HepG2 (cell line): ENCODE measurements at regions not wholly inside any gene's neighbourhood (a gene's known extent, or its start where the extent isn't known, plus 50 kb on each side); places are given as distances from the start of the nearest gene placed in this dataset.

Source experiments
- ATAC-seq: fragments of 200-7000 bp; cut with Tn5 transposase; 3 replicates; pipeline ENCODE4 v1.9.1; 2020; ENCODE audit warnings: mild to moderate bottlenecking, moderate library complexity
- BruUV-seq: library from RNA; stranded (reverse); fragments of 400-500 nt; replicated peaks from 2 replicates; lab custom pipeline; 2021; lab: Mats Ljungman, UMichigan
- CTCF ChIA-PET: fragments of 300-600 bp; formaldehyde crosslinking; extraction: SDS; loops from one replicate; lab custom pipeline; 2021; ENCODE audit warnings: low total read pairs, inconsistent platforms, low intra/inter-chr PET ratio; lab: Yijun Ruan, JAX
- POLR2A ChIA-PET: fragments of 350-600 bp; sonication (Branson Sonifier 250); formaldehyde crosslinking; loops from one replicate; lab custom pipeline; 2020; ENCODE audit warnings: antibody characterized with exemption, inconsistent platforms; lab: Yijun Ruan, JAX
- DNase-seq: peaks from one replicate; pipeline ENCODE4 v3.0.0-alpha.2; 2015; ENCODE audit warnings: low spot score
- FAIRE-seq: peaks from 3 replicates; lab custom pipeline; 2011; peaks lifted over from hg19 to GRCh38; lab: Jason Lieb, UNC
- H2AFZ ChIP-seq: one replicate; pipeline ENCODE4 v1.6.1; 2011; ENCODE audit warnings: low read length, inconsistent platforms
- H3K27ac ChIP-seq: fragments of 300-600 bp; 3 replicates; pipeline ENCODE4 v1.8.0; 2011; ENCODE audit warnings: mixed run types, mild to moderate bottlenecking, mixed read lengths, low read length, inconsistent platforms; ENCODE audit not compliant: insufficient read depth; ENCODE audit errors: extremely low read length
- H3K27me3 ChIP-seq, 2 experiments: fragments of 200-600 bp in 1 of 2; 2 replicates in 1 of 2; 3 replicates in 1 of 2; pipeline versions ENCODE4 v1.6.0 to v1.8.0; 2011; ENCODE audit warnings: low read length in 2 of 2, mild to moderate bottlenecking in 2 of 2, moderate library complexity in 2 of 2, inconsistent platforms in 1 of 2; ENCODE audit not compliant: insufficient read depth in 2 of 2, control insufficient read depth in 1 of 2
- H3K36me3 ChIP-seq, 2 experiments: fragments of 200-600 bp in 1 of 2; replicated peaks in 1 of 2; 2 replicates in 1 of 2; 3 replicates in 1 of 2; pipeline versions ENCODE4 v1.5.1 to v1.8.0; 2011; ENCODE audit warnings: low read length in 2 of 2, inconsistent platforms in 1 of 2; ENCODE audit not compliant: insufficient read depth in 2 of 2, control insufficient read depth in 1 of 2
- H3K4me1 ChIP-seq: 2 replicates; pipeline ENCODE4 v1.5.1; 2012; ENCODE audit warnings: low read length, inconsistent platforms; ENCODE audit not compliant: insufficient read depth
- H3K4me2 ChIP-seq: 2 replicates; pipeline ENCODE4 v1.6.0; 2011; ENCODE audit warnings: low read depth, low read length, inconsistent platforms
- H3K4me3 ChIP-seq, 3 experiments: fragments of 200-600 bp in 1 of 3; sonication (generic), shearing (Covaris generic) in 1 of 3; replicated peaks in 1 of 3; 2 replicates each; pipeline ENCODE4 v1.5.1; 2011 to 2016; ENCODE audit warnings: low read length in 3 of 3, inconsistent platforms in 2 of 3, low read depth in 2 of 3, mild to moderate bottlenecking in 2 of 3, control low read depth in 1 of 3, mixed read lengths in 1 of 3; ENCODE audit not compliant: insufficient read depth in 1 of 3
- H3K79me2 ChIP-seq: one replicate; pipeline ENCODE4 v1.6.1; 2011; ENCODE audit warnings: low read length, inconsistent platforms; ENCODE audit not compliant: insufficient read depth
- H3K9ac ChIP-seq: 2 replicates; pipeline ENCODE4 v1.6.0; 2011; ENCODE audit warnings: mild to moderate bottlenecking, low read depth, low read length, inconsistent platforms; ENCODE audit not compliant: insufficient read depth
- H3K9me3 ChIP-seq: 2 replicates; pipeline ENCODE4 v1.5.1; 2012; ENCODE audit warnings: mild to moderate bottlenecking, low read length
- H4K20me1 ChIP-seq: 2 replicates; pipeline ENCODE4 v1.6.0; 2011; ENCODE audit warnings: inconsistent platforms, mild to moderate bottlenecking, low read length, moderate library complexity; ENCODE audit not compliant: insufficient read depth
- ATF1 ChIP-seq: IDR thresholded peaks from 2 replicates; pipeline ENCODE4 v1.6.1; 2016; ENCODE audit warnings: mild to moderate bottlenecking, control low read depth
- HCFC1 ChIP-seq: fragments of 150-350 bp; IDR thresholded peaks from 2 replicates; pipeline ENCODE4 v1.6.1; 2014; ENCODE audit warnings: low read depth, low read length
- ZNF543 ChIP-seq: sonication (generic); formaldehyde crosslinking; IDR thresholded peaks from 2 replicates; pipeline ENCODE4 v1.4.0; 2020; ENCODE audit warnings: mild to moderate bottlenecking, missing genetic modification reagents
- WGBS: methylation state at CpG from one replicate; pipeline ENCODE4 v1.1.6; 2017; ENCODE audit warnings: low lambda C conversion rate; 5-methylcytosine and 5-hydroxymethylcytosine counted together
- in situ Hi-C: cut with HindIII; loops from 2 replicates; pipeline ENCODE4 v1.10.0; 2017; ENCODE audit warnings: low pct_unique_long_range_greater_than_20kb; ENCODE audit not compliant: extremely low pct_ligation_motif_present
- intact Hi-C: fragments of 100-400 bp; cut with micrococcal nuclease; formaldehyde crosslinking; loops from one replicate; pipeline ENCODE4 v1.10.0; 2022; ENCODE audit not compliant: unreplicated experiment
- TF ChIP-seq, protein P1 (sequence below): sonication (generic); formaldehyde crosslinking; conservative IDR thresholded peaks from 2 replicates; pipeline ENCODE4 v1.8.1; 2023; ENCODE audit warnings: missing genetic modification reagents
- TF ChIP-seq, protein P2 (sequence below): sonication (generic); formaldehyde crosslinking; IDR thresholded peaks from 2 replicates; pipeline ENCODE4 v1.4.0; 2020; ENCODE audit warnings: mild to moderate bottlenecking, missing genetic modification reagents

- H3K4me1 ChIP-seq = peaks cover 15% of the 10 kb centered on the region
- no TSS peak for BruUV-seq
- intact Hi-C loops = no loop called here
Observed at GRCh38 chr9:1201901-1202300, 151.7 kb downstream of the DMRT2 start.

More at GRCh38 chr9:1201901-1202300, 151.7 kb downstream of the DMRT2 start:
- H3K9ac ChIP-seq = no peak overlapping the region
- FAIRE-seq = no peak
- H4K20me1 ChIP-seq = no peaks in the 10 kb centered on the region
- ATAC-seq = no peak
- H3K36me3 ChIP-seq = no peaks in the 10 kb centered on the region
- POLR2A ChIA-PET = no interaction called here
- H2AFZ ChIP-seq = no peak overlapping the region
- no peak overlapping the region for H3K4me3 ChIP-seq
- no peak overlapping the region for H3K4me2 ChIP-seq
- in situ Hi-C loops = no loop called here
- WGBS = 55% methylated on average over 8 of the region's 8 CpGs
- no peaks in the 10 kb centered on the region for H3K79me2 ChIP-seq
- TF ChIP-seq ATF1 (CRISPR knock-in tag) = no peak
- TF ChIP-seq ZNF543 (CRISPR knock-in tag) = no peak
- no peak for TF ChIP-seq HCFC1
- TF ChIP-seq, protein P1, sequence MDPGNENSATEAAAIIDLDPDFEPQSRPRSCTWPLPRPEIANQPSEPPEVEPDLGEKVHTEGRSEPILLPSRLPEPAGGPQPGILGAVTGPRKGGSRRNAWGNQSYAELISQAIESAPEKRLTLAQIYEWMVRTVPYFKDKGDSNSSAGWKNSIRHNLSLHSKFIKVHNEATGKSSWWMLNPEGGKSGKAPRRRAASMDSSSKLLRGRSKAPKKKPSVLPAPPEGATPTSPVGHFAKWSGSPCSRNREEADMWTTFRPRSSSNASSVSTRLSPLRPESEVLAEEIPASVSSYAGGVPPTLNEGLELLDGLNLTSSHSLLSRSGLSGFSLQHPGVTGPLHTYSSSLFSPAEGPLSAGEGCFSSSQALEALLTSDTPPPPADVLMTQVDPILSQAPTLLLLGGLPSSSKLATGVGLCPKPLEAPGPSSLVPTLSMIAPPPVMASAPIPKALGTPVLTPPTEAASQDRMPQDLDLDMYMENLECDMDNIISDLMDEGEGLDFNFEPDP (CRISPR knock-in tag) = no peak
- TF ChIP-seq, protein P2, sequence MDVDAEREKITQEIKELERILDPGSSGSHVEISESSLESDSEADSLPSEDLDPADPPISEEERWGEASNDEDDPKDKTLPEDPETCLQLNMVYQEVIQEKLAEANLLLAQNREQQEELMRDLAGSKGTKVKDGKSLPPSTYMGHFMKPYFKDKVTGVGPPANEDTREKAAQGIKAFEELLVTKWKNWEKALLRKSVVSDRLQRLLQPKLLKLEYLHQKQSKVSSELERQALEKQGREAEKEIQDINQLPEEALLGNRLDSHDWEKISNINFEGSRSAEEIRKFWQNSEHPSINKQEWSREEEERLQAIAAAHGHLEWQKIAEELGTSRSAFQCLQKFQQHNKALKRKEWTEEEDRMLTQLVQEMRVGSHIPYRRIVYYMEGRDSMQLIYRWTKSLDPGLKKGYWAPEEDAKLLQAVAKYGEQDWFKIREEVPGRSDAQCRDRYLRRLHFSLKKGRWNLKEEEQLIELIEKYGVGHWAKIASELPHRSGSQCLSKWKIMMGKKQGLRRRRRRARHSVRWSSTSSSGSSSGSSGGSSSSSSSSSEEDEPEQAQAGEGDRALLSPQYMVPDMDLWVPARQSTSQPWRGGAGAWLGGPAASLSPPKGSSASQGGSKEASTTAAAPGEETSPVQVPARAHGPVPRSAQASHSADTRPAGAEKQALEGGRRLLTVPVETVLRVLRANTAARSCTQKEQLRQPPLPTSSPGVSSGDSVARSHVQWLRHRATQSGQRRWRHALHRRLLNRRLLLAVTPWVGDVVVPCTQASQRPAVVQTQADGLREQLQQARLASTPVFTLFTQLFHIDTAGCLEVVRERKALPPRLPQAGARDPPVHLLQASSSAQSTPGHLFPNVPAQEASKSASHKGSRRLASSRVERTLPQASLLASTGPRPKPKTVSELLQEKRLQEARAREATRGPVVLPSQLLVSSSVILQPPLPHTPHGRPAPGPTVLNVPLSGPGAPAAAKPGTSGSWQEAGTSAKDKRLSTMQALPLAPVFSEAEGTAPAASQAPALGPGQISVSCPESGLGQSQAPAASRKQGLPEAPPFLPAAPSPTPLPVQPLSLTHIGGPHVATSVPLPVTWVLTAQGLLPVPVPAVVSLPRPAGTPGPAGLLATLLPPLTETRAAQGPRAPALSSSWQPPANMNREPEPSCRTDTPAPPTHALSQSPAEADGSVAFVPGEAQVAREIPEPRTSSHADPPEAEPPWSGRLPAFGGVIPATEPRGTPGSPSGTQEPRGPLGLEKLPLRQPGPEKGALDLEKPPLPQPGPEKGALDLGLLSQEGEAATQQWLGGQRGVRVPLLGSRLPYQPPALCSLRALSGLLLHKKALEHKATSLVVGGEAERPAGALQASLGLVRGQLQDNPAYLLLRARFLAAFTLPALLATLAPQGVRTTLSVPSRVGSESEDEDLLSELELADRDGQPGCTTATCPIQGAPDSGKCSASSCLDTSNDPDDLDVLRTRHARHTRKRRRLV (CRISPR knock-in tag) = no peak
- TF ChIP-seq, all 625 proteins: peak for 0
- CTCF ChIA-PET = no interaction called here
- Histone ChIP-seq H3K27ac (no peak overlapping the region), H3K27me3 (no peaks in the 10 kb centered on the region), H3K9me3 (no peaks in the 10 kb centered on the region)
- no peak for DNase-seq
